ENCODE measurements at regions not wholly inside any gene's neighbourhood (a gene's known extent, or its start where the extent isn't known, plus 50 kb on each side); places are given as distances from the start of the nearest gene placed in this dataset.
"Not testable (repeated sequence)": the region's sequence is repeated elsewhere in the genome, so short reads cannot be mapped to it uniquely, and the experiment has no call there.

- WGBS, 3 donors: no CpG with 5 or more reads among the region's 5 CpGs
- not testable (repeated sequence) for FAIRE-seq; H3K27me3 ChIP-seq (ENCODE audit: control insufficient read depth in 3 of 3, insufficient read depth in 3 of 3, low read length in 3 of 3); H3K27ac ChIP-seq (ENCODE audit: low read depth in 1 of 3, low read length in 2 of 3); H3K4me3 ChIP-seq (ENCODE audit: low read depth in 1 of 3, low read length in 3 of 3); H3K9me3 ChIP-seq (ENCODE audit: control insufficient read depth in 2 of 2, insufficient read depth in 1 of 2, low read depth in 1 of 2, low read length in 1 of 2); H3K36me3 ChIP-seq (ENCODE audit: control insufficient read depth in 3 of 3, insufficient read depth in 2 of 3, low read depth in 1 of 3, low read length in 3 of 3); H3K4me1 ChIP-seq (ENCODE audit: control insufficient read depth in 3 of 3, insufficient read depth in 2 of 3, low read depth in 1 of 3, low read length in 2 of 3); DNase-seq
Observed at GRCh38 chr7:65136850-65137249, 130.4 kb upstream of the ERV3-1 start.

GRCh38 chr7:65133087-65133486 is 126.6 kb upstream of the ERV3-1 start:
- H3K36me3 ChIP-seq (ENCODE audit: control insufficient read depth in 3 of 3, insufficient read depth in 2 of 3, low read depth in 1 of 3, low read length in 3 of 3); DNase-seq; H3K4me3 ChIP-seq (ENCODE audit: low read depth in 1 of 3, low read length in 3 of 3); H3K27me3 ChIP-seq (ENCODE audit: control insufficient read depth in 3 of 3, insufficient read depth in 3 of 3, low read length in 3 of 3); H3K27ac ChIP-seq (ENCODE audit: low read depth in 1 of 3, low read length in 2 of 3); FAIRE-seq; H3K4me1 ChIP-seq (ENCODE audit: control insufficient read depth in 3 of 3, insufficient read depth in 2 of 3, low read depth in 1 of 3, low read length in 2 of 3); H3K9me3 ChIP-seq (ENCODE audit: control insufficient read depth in 2 of 2, insufficient read depth in 1 of 2, low read depth in 1 of 2, low read length in 1 of 2): not testable (repeated sequence)
- WGBS, 3 donors: no CpG with 5 or more reads among the region's 3 CpGs

GRCh38 chr7:65132256-65132655 is 125.8 kb upstream of the ERV3-1 start:
- no CpG with 5 or more reads among the region's 1 CpG for WGBS, 3 donors
- not testable (repeated sequence) for H3K4me1 ChIP-seq (ENCODE audit: control insufficient read depth in 3 of 3, insufficient read depth in 2 of 3, low read depth in 1 of 3, low read length in 2 of 3); H3K27me3 ChIP-seq (ENCODE audit: control insufficient read depth in 3 of 3, insufficient read depth in 3 of 3, low read length in 3 of 3); H3K4me3 ChIP-seq (ENCODE audit: low read depth in 1 of 3, low read length in 3 of 3); H3K36me3 ChIP-seq (ENCODE audit: control insufficient read depth in 3 of 3, insufficient read depth in 2 of 3, low read depth in 1 of 3, low read length in 3 of 3); H3K27ac ChIP-seq (ENCODE audit: low read depth in 1 of 3, low read length in 2 of 3); FAIRE-seq; DNase-seq; H3K9me3 ChIP-seq (ENCODE audit: control insufficient read depth in 2 of 2, insufficient read depth in 1 of 2, low read depth in 1 of 2, low read length in 1 of 2)

- not testable (repeated sequence) for H3K9me3 ChIP-seq (ENCODE audit: control insufficient read depth in 2 of 2, insufficient read depth in 1 of 2, low read depth in 1 of 2, low read length in 1 of 2); H3K27ac ChIP-seq (ENCODE audit: low read depth in 1 of 3, low read length in 2 of 3); FAIRE-seq; DNase-seq; H3K4me1 ChIP-seq (ENCODE audit: control insufficient read depth in 3 of 3, insufficient read depth in 2 of 3, low read depth in 1 of 3, low read length in 2 of 3); H3K36me3 ChIP-seq (ENCODE audit: control insufficient read depth in 3 of 3, insufficient read depth in 2 of 3, low read depth in 1 of 3, low read length in 3 of 3); H3K4me3 ChIP-seq (ENCODE audit: low read depth in 1 of 3, low read length in 3 of 3); H3K27me3 ChIP-seq (ENCODE audit: control insufficient read depth in 3 of 3, insufficient read depth in 3 of 3, low read length in 3 of 3)
- WGBS, 3 donors: no CpG with 5 or more reads among the region's 5 CpGs
Observed at GRCh38 chr7:65127364-65127763, 120.9 kb upstream of the ERV3-1 start.

GRCh38 chr7:65124600-65124999 is 118.1 kb upstream of the ERV3-1 start:
- whole genome bisulfite sequencing, 3 donors: no CpG with 5 or more reads among the region's 1 CpG
- not testable (repeated sequence) for DNase-seq; H3K9me3 ChIP-seq (ENCODE audit: control insufficient read depth in 2 of 2, insufficient read depth in 1 of 2, low read depth in 1 of 2, low read length in 1 of 2); FAIRE-seq; H3K27me3 ChIP-seq (ENCODE audit: control insufficient read depth in 3 of 3, insufficient read depth in 3 of 3, low read length in 3 of 3); H3K4me1 ChIP-seq (ENCODE audit: control insufficient read depth in 3 of 3, insufficient read depth in 2 of 3, low read depth in 1 of 3, low read length in 2 of 3); H3K4me3 ChIP-seq (ENCODE audit: low read depth in 1 of 3, low read length in 3 of 3); H3K27ac ChIP-seq (ENCODE audit: low read depth in 1 of 3, low read length in 2 of 3); H3K36me3 ChIP-seq (ENCODE audit: control insufficient read depth in 3 of 3, insufficient read depth in 2 of 3, low read depth in 1 of 3, low read length in 3 of 3)

- H3K27ac ChIP-seq (ENCODE audit: low read depth in 1 of 3, low read length in 2 of 3); H3K4me1 ChIP-seq (ENCODE audit: control insufficient read depth in 3 of 3, insufficient read depth in 2 of 3, low read depth in 1 of 3, low read length in 2 of 3); H3K36me3 ChIP-seq (ENCODE audit: control insufficient read depth in 3 of 3, insufficient read depth in 2 of 3, low read depth in 1 of 3, low read length in 3 of 3); FAIRE-seq; DNase-seq; H3K27me3 ChIP-seq (ENCODE audit: control insufficient read depth in 3 of 3, insufficient read depth in 3 of 3, low read length in 3 of 3); H3K9me3 ChIP-seq (ENCODE audit: control insufficient read depth in 2 of 2, insufficient read depth in 1 of 2, low read depth in 1 of 2, low read length in 1 of 2); H3K4me3 ChIP-seq (ENCODE audit: low read depth in 1 of 3, low read length in 3 of 3): not testable (repeated sequence)
- WGBS, 3 donors: 58 to 62% (median 58%) methylated on average over 1 of the region's 1 CpG
Observed at GRCh38 chr7:65105650-65106203, 99.2 kb upstream of the ERV3-1 start.

GRCh38 chr7:65100499-65100898 is 94.0 kb upstream of the ERV3-1 start:
- H3K36me3 ChIP-seq (ENCODE audit: control insufficient read depth in 3 of 3, insufficient read depth in 2 of 3, low read depth in 1 of 3, low read length in 3 of 3); H3K9me3 ChIP-seq (ENCODE audit: control insufficient read depth in 2 of 2, insufficient read depth in 1 of 2, low read depth in 1 of 2, low read length in 1 of 2); H3K4me1 ChIP-seq (ENCODE audit: control insufficient read depth in 3 of 3, insufficient read depth in 2 of 3, low read depth in 1 of 3, low read length in 2 of 3); H3K4me3 ChIP-seq (ENCODE audit: low read depth in 1 of 3, low read length in 3 of 3); FAIRE-seq; H3K27ac ChIP-seq (ENCODE audit: low read depth in 1 of 3, low read length in 2 of 3); H3K27me3 ChIP-seq (ENCODE audit: control insufficient read depth in 3 of 3, insufficient read depth in 3 of 3, low read length in 3 of 3): not testable (repeated sequence)
- WGBS, 3 donors: 77 to 87% (median 84%) methylated on average over 4 of the region's 4 CpGs
- peak in 1 of 2 donors; percentile 44 for DNase-seq

- FAIRE-seq; H3K9me3 ChIP-seq (ENCODE audit: control insufficient read depth in 2 of 2, insufficient read depth in 1 of 2, low read depth in 1 of 2, low read length in 1 of 2); DNase-seq; H3K4me1 ChIP-seq (ENCODE audit: control insufficient read depth in 3 of 3, insufficient read depth in 2 of 3, low read depth in 1 of 3, low read length in 2 of 3); H3K27me3 ChIP-seq (ENCODE audit: control insufficient read depth in 3 of 3, insufficient read depth in 3 of 3, low read length in 3 of 3); H3K36me3 ChIP-seq (ENCODE audit: control insufficient read depth in 3 of 3, insufficient read depth in 2 of 3, low read depth in 1 of 3, low read length in 3 of 3): not testable (repeated sequence)
- peak overlapping the region in 1 of 3 donors; percentile 88 for H3K27ac ChIP-seq (ENCODE audit: low read depth in 1 of 3, low read length in 2 of 3)
- peak overlapping the region in 2 of 3 donors; percentile 73 to 76 for H3K4me3 ChIP-seq (ENCODE audit: low read depth in 1 of 3, low read length in 3 of 3)
- WGBS, 3 donors: 81 to 95% (median 95%) methylated on average over 12 to 19 of the region's 19 CpGs
Observed at GRCh38 chr7:65081669-65082055, 75.2 kb upstream of the ERV3-1 start.

Measured in small intestine (tissue), 7 donors.